ENCODE measurements at regions not wholly inside any gene's neighbourhood (a gene's known extent, or its start where the extent isn't known, plus 50 kb on each side); places are given as distances from the start of the nearest gene placed in this dataset.

- Histone ChIP-seq H3K79me2 (no peaks in the 10 kb centered on the region), H3K36me3 (replicated peaks; ENCODE audit: insufficient read depth, low read depth) (no peaks in the 10 kb centered on the region), H2AFZ (no peak overlapping the region), H3K9me3 (ENCODE audit: low read depth) (no peaks in the 10 kb centered on the region), H4K20me1 (ENCODE audit: insufficient read depth, poor library complexity, severe bottlenecking) (no peaks in the 10 kb centered on the region), H3K4me3 (no peak overlapping the region), H3K27ac (no peak overlapping the region), H3K4me2 (no peak overlapping the region), H3K4me1 (ENCODE audit: insufficient read depth) (no peaks in the 10 kb centered on the region), H3K9me2 (replicated peaks; ENCODE audit: insufficient read depth) (no peaks in the 10 kb centered on the region), H3K27me3 (no peaks in the 10 kb centered on the region)
- no peak for DNase-seq (ENCODE audit: low spot score)
- TF ChIP-seq EZH2phosphoT487 (IDR thresholded peaks at IDR 0.05; ENCODE audit: low read depth, severe bottlenecking, unreplicated experiment), result no peak
- WGBS (ENCODE audit: low lambda C conversion rate, missing lambda C conversion rate), result 72% methylated on average over 1 of the region's 1 CpG
Observed at GRCh38 chr10:57119684-57120083, 758.6 kb upstream of the ZWINT start.

- Histone ChIP-seq H2AFZ (no peak overlapping the region), H3K4me2 (no peak overlapping the region), H3K27ac (no peak overlapping the region), H3K9me3 (ENCODE audit: low read depth) (no peaks in the 10 kb centered on the region), H3K79me2 (no peaks in the 10 kb centered on the region), H3K27me3 (no peaks in the 10 kb centered on the region), H3K4me3 (no peak overlapping the region), H3K36me3 (replicated peaks; ENCODE audit: insufficient read depth, low read depth) (no peaks in the 10 kb centered on the region), H4K20me1 (ENCODE audit: insufficient read depth, poor library complexity, severe bottlenecking) (no peaks in the 10 kb centered on the region), H3K9me2 (replicated peaks; ENCODE audit: insufficient read depth) (no peaks in the 10 kb centered on the region), H3K4me1 (ENCODE audit: insufficient read depth) (no peaks in the 10 kb centered on the region)
- no peak for DNase-seq (ENCODE audit: low spot score)
- 85% methylated on average over 2 of the region's 2 CpGs for WGBS (ENCODE audit: low lambda C conversion rate, missing lambda C conversion rate)
- TF ChIP-seq EZH2phosphoT487 (IDR thresholded peaks at IDR 0.05; ENCODE audit: low read depth, severe bottlenecking, unreplicated experiment) (no peak), CTCF (IDR thresholded peaks at IDR 0.05; ENCODE audit: poor library complexity) (no peak), EZH2 (IDR thresholded peaks at IDR 0.05; ENCODE audit: borderline replicate concordance) (no peak)
Observed at GRCh38 chr10:57113545-57113944, 752.5 kb upstream of the ZWINT start.

- no peaks in the 10 kb centered on the region for H4K20me1 ChIP-seq (ENCODE audit: insufficient read depth, poor library complexity, severe bottlenecking)
- WGBS (ENCODE audit: low lambda C conversion rate, missing lambda C conversion rate), result 20% methylated on average over 1 of the region's 1 CpG
- H3K4me2 ChIP-seq, result no peak overlapping the region
Observed at GRCh38 chr10:57102236-57102635, 741.2 kb upstream of the ZWINT start.

GRCh38 chr10:57098146-57098545, 737.1 kb upstream of the ZWINT start:
- H3K27ac ChIP-seq, result no peak overlapping the region
- 74% methylated on average over 2 of the region's 2 CpGs for WGBS (ENCODE audit: low lambda C conversion rate, missing lambda C conversion rate)
- no peak overlapping the region for H3K4me3 ChIP-seq
- no peaks in the 10 kb centered on the region for H3K9me2 ChIP-seq (replicated peaks; ENCODE audit: insufficient read depth)
- H2AFZ ChIP-seq, result no peak overlapping the region
- no peaks in the 10 kb centered on the region for H3K9me3 ChIP-seq (ENCODE audit: low read depth)
- no peak for TF ChIP-seq EZH2 (IDR thresholded peaks at IDR 0.05; ENCODE audit: borderline replicate concordance)
- TF ChIP-seq EZH2phosphoT487 (IDR thresholded peaks at IDR 0.05; ENCODE audit: low read depth, severe bottlenecking, unreplicated experiment), result no peak
- no peak for TF ChIP-seq CTCF (IDR thresholded peaks at IDR 0.05; ENCODE audit: poor library complexity)
- H3K79me2 ChIP-seq, result no peaks in the 10 kb centered on the region
- no peaks in the 10 kb centered on the region for H3K4me1 ChIP-seq (ENCODE audit: insufficient read depth)
- no peaks in the 10 kb centered on the region for H4K20me1 ChIP-seq (ENCODE audit: insufficient read depth, poor library complexity, severe bottlenecking)
- H3K4me2 ChIP-seq, result no peak overlapping the region
- no peaks in the 10 kb centered on the region for H3K36me3 ChIP-seq (replicated peaks; ENCODE audit: insufficient read depth, low read depth)
- H3K27me3 ChIP-seq, result no peaks in the 10 kb centered on the region
- no peak for DNase-seq (ENCODE audit: low spot score)

More at GRCh38 chr10:57102236-57102635, 741.2 kb upstream of the ZWINT start:
- TF ChIP-seq CTCF (IDR thresholded peaks at IDR 0.05; ENCODE audit: poor library complexity) (no peak), EZH2 (IDR thresholded peaks at IDR 0.05; ENCODE audit: borderline replicate concordance) (no peak)
- Histone ChIP-seq H3K9me3 (ENCODE audit: low read depth) (no peaks in the 10 kb centered on the region), H2AFZ (no peak overlapping the region), H3K4me3 (no peak overlapping the region), H3K36me3 (replicated peaks; ENCODE audit: insufficient read depth, low read depth) (no peaks in the 10 kb centered on the region), H3K4me1 (ENCODE audit: insufficient read depth) (no peaks in the 10 kb centered on the region), H3K79me2 (no peaks in the 10 kb centered on the region), H3K9me2 (replicated peaks; ENCODE audit: insufficient read depth) (no peaks in the 10 kb centered on the region), H3K27ac (no peak overlapping the region), H3K27me3 (no peaks in the 10 kb centered on the region)
- peak; percentile 13 for DNase-seq (ENCODE audit: low spot score)

Measured in hepatocyte (in vitro differentiated cells).